PC-3 (cell line): ENCODE measurements at regions not wholly inside any gene's neighbourhood (a gene's known extent, or its start where the extent isn't known, plus 50 kb on each side); places are given as distances from the start of the nearest gene placed in this dataset.

Experiments used
- ATAC-seq: fragments of 200-7000 bp; cut with Tn5 transposase; 2 replicates; pipeline ENCODE4 v1.9.1; 2020; ENCODE audit warnings: mild to moderate bottlenecking, moderate library complexity
- BruUV-seq: library from RNA; stranded (reverse); fragments of 400-500 nt; replicated peaks from 2 replicates; lab custom pipeline; 2021; lab: Mats Ljungman, UMichigan
- CTCF ChIA-PET: fragments of 300-600 bp; sonication (Branson Sonifier 250); formaldehyde crosslinking; loops from one replicate; lab custom pipeline; 2022; ENCODE audit warnings: antibody characterized with exemption; lab: Charles Lee
- POLR2A ChIA-PET: fragments of 300-600 bp; sonication (Branson Sonifier 250); formaldehyde crosslinking; loops from one replicate; lab custom pipeline; 2022; ENCODE audit warnings: antibody characterized with exemption; ENCODE audit not compliant: unreplicated experiment; lab: Charles Lee
- DNase-seq: peaks from one replicate; pipeline ENCODE4 v3.0.0-alpha.2; 2015
- H2AFZ ChIP-seq: fragments of 300-600 bp; sonication (generic); 2 replicates; pipeline ENCODE4 v1.6.0; 2016; ENCODE audit warnings: antibody characterized with exemption, low read length
- H3F3A ChIP-seq: fragments of 300-600 bp; sonication (generic); one replicate; pipeline ENCODE4 v1.6.0; 2017; ENCODE audit warnings: antibody characterized with exemption, low read length, control low read depth, mild to moderate bottlenecking; ENCODE audit not compliant: unreplicated experiment
- H3K27ac ChIP-seq: fragments of 300-600 bp; sonication (generic); 2 replicates; pipeline ENCODE4 v1.5.1; 2016; ENCODE audit warnings: mild to moderate bottlenecking, low read length
- H3K27me3 ChIP-seq: fragments of 300-600 bp; sonication (generic); 2 replicates; pipeline ENCODE4 v1.6.1; 2016; ENCODE audit warnings: low read length, mixed read lengths
- H3K36me3 ChIP-seq: fragments of 300-600 bp; sonication (generic); 2 replicates; pipeline ENCODE4 v1.6.1; 2016; ENCODE audit warnings: low read depth, mixed run types, low read length, mixed read lengths
- H3K4me1 ChIP-seq: fragments of 300-600 bp; sonication (generic); 2 replicates; pipeline ENCODE4 v1.5.1; 2016; ENCODE audit warnings: low read length; ENCODE audit not compliant: insufficient read depth
- H3K4me2 ChIP-seq: fragments of 300-600 bp; sonication (generic); 2 replicates; pipeline ENCODE4 v1.6.0; 2016; ENCODE audit warnings: low read length
- H3K4me3 ChIP-seq: fragments of 300-600 bp; sonication (generic); 2 replicates; pipeline ENCODE4 v1.5.1; 2016; ENCODE audit warnings: mild to moderate bottlenecking, low read length, mixed read lengths
- H3K79me2 ChIP-seq: fragments of 300-600 bp; sonication (generic); 2 replicates; pipeline ENCODE4 v1.6.1; 2017; ENCODE audit warnings: low read length, mixed read lengths
- H3K9ac ChIP-seq: fragments of 300-600 bp; sonication (generic); 2 replicates; pipeline ENCODE4 v1.6.0; 2016; ENCODE audit warnings: mild to moderate bottlenecking, low read length
- H3K9me2 ChIP-seq: fragments of 300-600 bp; sonication (generic); replicated peaks from 2 replicates; pipeline ENCODE4 v1.6.1; 2016; ENCODE audit warnings: mixed run types, low read length, mixed read lengths
- H3K9me3 ChIP-seq: fragments of 300-600 bp; sonication (generic); 2 replicates; pipeline ENCODE4 v1.6.1; 2016; ENCODE audit warnings: low read length, mixed read lengths
- H4K20me1 ChIP-seq: fragments of 300-600 bp; sonication (generic); 2 replicates; pipeline ENCODE4 v1.6.1; 2016; ENCODE audit warnings: low read length, mixed read lengths
- EZH2 ChIP-seq: fragments of 300-600 bp; sonication (generic); IDR thresholded peaks from one replicate; pipeline ENCODE4 v1.6.1; 2017; ENCODE audit warnings: antibody characterized with exemption, mild to moderate bottlenecking, low read length; ENCODE audit not compliant: unreplicated experiment
- EZH2phosphoT487 ChIP-seq: fragments of 300-600 bp; sonication (generic); IDR thresholded peaks from 2 replicates; pipeline ENCODE4 v1.6.1; 2018; ENCODE audit warnings: mild to moderate bottlenecking, antibody characterized with exemption, low read length, borderline replicate concordance
- intact Hi-C: fragments of 100-400 bp; cut with micrococcal nuclease; formaldehyde crosslinking; loops from 2 replicates; pipeline ENCODE4 v1.9.0; 2023
- TF ChIP-seq, protein P1 (sequence below): fragments of 300-600 bp; sonication (generic); conservative IDR thresholded peaks from 2 replicates; pipeline ENCODE4 v1.5.1; 2017; ENCODE audit warnings: antibody characterized with exemption, low read depth, mild to moderate bottlenecking, low read length

DNA sequence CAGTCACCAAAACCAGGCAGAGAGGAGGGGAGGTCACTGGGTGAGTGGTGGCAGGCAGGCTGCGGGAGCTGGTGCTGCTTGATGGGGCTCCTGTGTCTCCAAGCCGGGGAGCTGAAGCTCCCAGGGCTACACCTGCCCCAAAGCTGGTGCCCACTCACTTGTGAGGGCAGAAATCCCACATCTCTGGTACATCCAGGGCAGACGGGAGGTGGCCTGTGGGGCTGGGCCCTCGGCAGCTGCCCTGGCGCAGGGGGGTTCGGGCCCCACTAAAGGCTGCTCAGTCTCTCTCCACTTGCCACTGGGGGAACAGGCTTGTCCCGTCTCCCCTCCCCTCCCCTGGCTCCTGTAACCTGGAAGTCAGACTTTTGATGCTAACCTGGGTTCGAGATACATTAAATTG, 55.6 kb upstream of the PPARA start:
- Histone ChIP-seq H2AFZ (no peak overlapping the region), H3K27me3 (no peaks in the 10 kb centered on the region), H3K4me1 (no peaks in the 10 kb centered on the region), H3K9me2 (no peaks in the 10 kb centered on the region), H3K79me2 (peaks cover 93% of the 10 kb centered on the region), H3K27ac (no peak overlapping the region), H3K9ac (no peak overlapping the region), H3K9me3 (no peaks in the 10 kb centered on the region), H3F3A (no peaks in the 10 kb centered on the region), H3K4me2 (no peak overlapping the region), H4K20me1 (peaks cover 45% of the 10 kb centered on the region), H3K4me3 (no peak overlapping the region), H3K36me3 (peaks cover 35% of the 10 kb centered on the region)
- ChIA-PET CTCF (no interaction called here), POLR2A (interaction anchor here (0.6 kb wide), 1 partner anchor 193 kb away, joined by 3 read pairs; no protein-coding TSS in a partner anchor)
- intact Hi-C loops: no loop called here
- ATAC-seq: no peak
- BruUV-seq: no TSS peak
- no peak for DNase-seq
- TF ChIP-seq EZH2phosphoT487: no peak

DNA sequence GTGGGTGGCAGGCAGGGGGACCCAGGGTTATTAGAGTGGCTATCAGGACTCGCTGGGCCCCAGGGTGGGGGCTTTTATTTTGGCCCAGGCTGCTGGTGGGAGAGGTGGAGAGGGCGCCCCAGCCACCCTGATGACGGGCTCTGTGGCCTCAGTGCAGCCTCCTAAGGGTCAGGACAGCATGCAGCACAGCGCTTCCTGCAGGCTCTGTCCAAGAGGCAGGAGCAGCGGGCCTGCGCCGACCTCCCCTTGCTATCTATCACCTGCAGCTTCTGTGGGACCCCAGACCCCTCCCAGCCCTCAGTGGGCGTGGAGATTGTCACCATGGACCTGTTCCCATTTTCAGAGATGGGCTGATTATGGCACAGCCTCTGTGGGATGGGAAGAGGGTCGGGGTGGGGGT, 54.3 kb upstream of the PPARA start:
- no peaks in the 10 kb centered on the region for H3K9me2 ChIP-seq
- no TSS peak for BruUV-seq
- no peak overlapping the region for H2AFZ ChIP-seq
- no peak overlapping the region for H3K4me3 ChIP-seq
- DNase-seq (no peak), ATAC-seq (no peak)
- no peaks in the 10 kb centered on the region for H3K4me1 ChIP-seq
- peaks cover 45% of the 10 kb centered on the region for H4K20me1 ChIP-seq
- no peaks in the 10 kb centered on the region for H3F3A ChIP-seq
- no peak overlapping the region for H3K27ac ChIP-seq
- no peaks in the 10 kb centered on the region for H3K27me3 ChIP-seq
- intact Hi-C loops: no loop called here
- H3K79me2 ChIP-seq: peaks cover 84% of the 10 kb centered on the region
- peaks cover 33% of the 10 kb centered on the region for H3K36me3 ChIP-seq
- H3K9ac ChIP-seq: no peak overlapping the region
- ChIA-PET POLR2A (no interaction called here), CTCF (no interaction called here)
- no peaks in the 10 kb centered on the region for H3K9me3 ChIP-seq
- no peak overlapping the region for H3K4me2 ChIP-seq
- no peak for TF ChIP-seq EZH2
- TF ChIP-seq, protein P1, sequence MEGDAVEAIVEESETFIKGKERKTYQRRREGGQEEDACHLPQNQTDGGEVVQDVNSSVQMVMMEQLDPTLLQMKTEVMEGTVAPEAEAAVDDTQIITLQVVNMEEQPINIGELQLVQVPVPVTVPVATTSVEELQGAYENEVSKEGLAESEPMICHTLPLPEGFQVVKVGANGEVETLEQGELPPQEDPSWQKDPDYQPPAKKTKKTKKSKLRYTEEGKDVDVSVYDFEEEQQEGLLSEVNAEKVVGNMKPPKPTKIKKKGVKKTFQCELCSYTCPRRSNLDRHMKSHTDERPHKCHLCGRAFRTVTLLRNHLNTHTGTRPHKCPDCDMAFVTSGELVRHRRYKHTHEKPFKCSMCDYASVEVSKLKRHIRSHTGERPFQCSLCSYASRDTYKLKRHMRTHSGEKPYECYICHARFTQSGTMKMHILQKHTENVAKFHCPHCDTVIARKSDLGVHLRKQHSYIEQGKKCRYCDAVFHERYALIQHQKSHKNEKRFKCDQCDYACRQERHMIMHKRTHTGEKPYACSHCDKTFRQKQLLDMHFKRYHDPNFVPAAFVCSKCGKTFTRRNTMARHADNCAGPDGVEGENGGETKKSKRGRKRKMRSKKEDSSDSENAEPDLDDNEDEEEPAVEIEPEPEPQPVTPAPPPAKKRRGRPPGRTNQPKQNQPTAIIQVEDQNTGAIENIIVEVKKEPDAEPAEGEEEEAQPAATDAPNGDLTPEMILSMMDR: no peak
- no peak for TF ChIP-seq EZH2phosphoT487

DNA sequence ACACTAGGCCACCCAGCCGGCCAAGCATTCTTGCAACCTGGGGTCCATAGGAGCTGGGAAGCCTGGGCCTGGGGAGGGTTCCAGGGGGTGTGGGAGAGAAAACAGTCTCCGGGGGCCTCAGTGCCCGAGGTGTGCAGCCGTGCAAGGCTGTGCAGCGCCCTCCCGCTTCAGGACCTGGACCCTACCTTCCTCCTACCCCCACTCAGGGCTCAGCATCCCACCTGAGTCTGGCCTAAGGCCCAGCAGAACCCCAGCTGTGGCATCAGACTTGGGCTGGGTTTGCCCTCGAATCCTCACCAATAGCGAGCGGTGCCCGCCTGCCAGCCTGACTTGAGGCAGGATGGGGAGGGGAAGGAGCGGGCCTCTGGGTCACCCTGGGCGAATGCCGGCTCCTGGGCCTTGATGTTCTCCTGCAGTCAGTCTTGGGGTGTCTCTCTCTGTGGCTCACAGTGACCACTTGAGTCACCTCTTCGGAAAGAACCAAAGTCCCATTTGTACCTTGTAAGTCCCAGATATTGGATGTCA, 53.6 kb upstream of the PPARA start:
- intact Hi-C loops: no loop called here
- Histone ChIP-seq H3K4me1 (no peaks in the 10 kb centered on the region), H3F3A (peaks cover 5% of the 10 kb centered on the region), H4K20me1 (peaks cover 42% of the 10 kb centered on the region), H3K4me2 (no peak overlapping the region), H2AFZ (no peak overlapping the region), H3K79me2 (peaks cover 82% of the 10 kb centered on the region), H3K27ac (no peak overlapping the region), H3K9me2 (no peaks in the 10 kb centered on the region), H3K4me3 (no peak overlapping the region), H3K9me3 (no peaks in the 10 kb centered on the region), H3K36me3 (peaks cover 33% of the 10 kb centered on the region), H3K9ac (no peak overlapping the region), H3K27me3 (no peaks in the 10 kb centered on the region)
- no TSS peak for BruUV-seq
- no peak for ATAC-seq
- ChIA-PET CTCF (no interaction called here), POLR2A (interaction anchor here (0.5 kb wide), 1 partner anchor 20 kb away, joined by 6 read pairs; no protein-coding TSS in a partner anchor)
- no peak for DNase-seq
- TF ChIP-seq, protein P1: no peak
- no peak for TF ChIP-seq EZH2phosphoT487
- TF ChIP-seq EZH2: no peak
